ENCODE measurements at regions not wholly inside any gene's neighbourhood (a gene's known extent, or its start where the extent isn't known, plus 50 kb on each side); places are given as distances from the start of the nearest gene placed in this dataset.
"Not testable (repeated sequence)": the region's sequence is repeated elsewhere in the genome, so short reads cannot be mapped to it uniquely, and the experiment has no call there.

DNA sequence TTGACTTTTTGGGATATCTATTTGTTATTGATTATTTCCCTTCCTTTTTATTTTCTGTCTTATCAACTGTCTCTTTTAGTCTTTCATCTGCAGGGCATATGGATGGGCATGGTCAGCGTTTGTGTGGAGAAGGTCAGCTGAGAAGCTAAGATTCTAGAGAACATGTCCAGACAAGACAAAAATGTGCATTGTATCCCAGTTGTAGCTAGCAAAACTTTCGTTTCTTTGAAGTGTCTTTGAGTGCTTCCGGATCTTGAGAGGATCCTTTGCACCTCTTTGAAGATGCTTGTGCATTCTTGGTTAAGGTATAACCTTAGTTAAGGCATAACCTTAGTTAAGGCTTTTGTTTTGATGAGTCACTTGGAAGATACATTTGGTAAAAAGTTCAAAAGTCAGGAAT, 329.9 kb upstream of the LRRC4C start:
- Mint-ChIP-seq H3K4me1 (no peaks in the 10 kb centered on the region), H3K4me3 (no peak overlapping the region), H3K9me3 (peaks cover 9% of the 10 kb centered on the region), H3K36me3 (ENCODE audit: low read depth) (no peaks in the 10 kb centered on the region), H3K27me3 (no peaks in the 10 kb centered on the region), H3K27ac (no peak overlapping the region)
- ChIA-PET CTCF (no interaction called here), POLR2A (no interaction called here)
- DNase-seq (no peak), ATAC-seq (ENCODE audit: low read depth) (no peak)
- intact Hi-C loops (cut with micrococcal nuclease): no loop called here
- no peak for TF ChIP-seq CTCF (IDR thresholded peaks at IDR 0.05)

DNA sequence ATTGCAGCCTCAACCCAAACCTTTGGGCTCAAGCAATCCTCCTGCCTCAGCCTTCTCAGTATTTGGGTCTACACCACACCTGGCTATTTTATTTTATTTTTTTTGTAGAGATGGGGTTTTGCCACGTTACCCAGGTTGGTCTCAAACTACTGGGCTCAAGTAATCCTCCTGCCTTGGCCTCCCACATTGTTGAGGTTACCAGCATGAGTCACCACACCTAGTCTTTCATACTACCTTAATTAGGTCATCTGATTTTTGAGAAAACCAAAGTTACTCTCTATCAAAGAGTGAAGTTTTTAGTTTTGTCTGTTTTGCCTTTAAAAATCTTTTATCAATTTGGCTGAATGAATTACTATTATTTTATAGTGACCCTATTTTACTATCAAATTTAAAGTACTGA, 335.6 kb upstream of the LRRC4C start:
- no peak for DNase-seq
- no peak for TF ChIP-seq CTCF (IDR thresholded peaks at IDR 0.05)
- H3K27ac Mint-ChIP-seq: no peak overlapping the region
- ChIA-PET POLR2A (no interaction called here), CTCF (no interaction called here)
- H3K9me3 Mint-ChIP-seq: peaks cover 3% of the 10 kb centered on the region
- H3K27me3 Mint-ChIP-seq: no peaks in the 10 kb centered on the region
- no peaks in the 10 kb centered on the region for H3K36me3 Mint-ChIP-seq (ENCODE audit: low read depth)
- no peaks in the 10 kb centered on the region for H3K4me1 Mint-ChIP-seq
- intact Hi-C loops (cut with micrococcal nuclease): no loop called here
- ATAC-seq (ENCODE audit: low read depth): no peak
- H3K4me3 Mint-ChIP-seq: no peak overlapping the region

DNA sequence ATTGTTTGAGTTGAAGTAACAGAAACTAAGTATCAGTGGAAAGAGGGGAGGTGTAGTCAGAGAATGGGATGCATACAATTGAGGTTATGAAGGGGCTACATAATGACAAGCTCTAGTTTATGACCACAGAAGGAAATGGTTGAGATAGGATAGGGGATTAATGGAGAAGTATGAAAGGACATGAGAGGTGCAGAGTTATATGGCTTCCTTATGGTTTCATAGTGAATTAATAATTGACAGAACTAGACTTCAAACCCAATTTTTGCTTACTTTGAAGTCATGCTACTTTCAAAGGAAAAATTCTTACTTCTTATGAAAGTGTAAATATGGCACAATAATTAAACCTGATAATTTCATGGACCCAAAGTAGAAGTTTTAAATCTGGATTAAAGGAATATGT, 340.3 kb upstream of the LRRC4C start:
- no peaks in the 10 kb centered on the region for H3K36me3 Mint-ChIP-seq (ENCODE audit: low read depth)
- H3K4me3 Mint-ChIP-seq: no peak overlapping the region
- H3K27me3 Mint-ChIP-seq: no peaks in the 10 kb centered on the region
- CTCF ChIA-PET: no interaction called here
- H3K4me1 Mint-ChIP-seq: no peaks in the 10 kb centered on the region
- POLR2A ChIA-PET: no interaction called here
- intact Hi-C loops (cut with micrococcal nuclease): no loop called here
- TF ChIP-seq CTCF (IDR thresholded peaks at IDR 0.05): no peak
- DNase-seq (no peak), ATAC-seq (ENCODE audit: low read depth) (no peak)
- no peak overlapping the region for H3K27ac Mint-ChIP-seq
- H3K9me3 Mint-ChIP-seq: peaks cover 3% of the 10 kb centered on the region

DNA sequence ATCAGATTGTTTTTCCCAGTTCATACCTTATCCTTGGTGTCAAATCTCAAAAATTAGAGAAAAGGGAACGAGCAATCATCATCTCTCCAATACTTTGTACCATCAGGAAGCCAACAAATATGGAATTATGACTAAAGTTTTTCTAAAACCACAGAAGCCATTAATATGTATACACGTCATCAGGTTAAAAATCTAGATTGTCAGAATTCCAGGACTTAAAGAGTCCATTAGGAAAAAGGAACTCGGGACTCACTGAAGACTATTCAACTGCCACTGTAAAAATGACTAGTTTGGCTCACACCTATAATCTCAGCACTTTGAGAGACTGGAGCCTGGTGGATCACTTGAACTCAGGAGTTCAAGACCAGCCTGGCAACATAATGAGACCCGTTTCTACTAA, 344.4 kb upstream of the LRRC4C start:
- H3K27me3 Mint-ChIP-seq: no peaks in the 10 kb centered on the region
- H3K4me3 Mint-ChIP-seq: no peak overlapping the region
- ChIA-PET POLR2A (no interaction called here), CTCF (no interaction called here)
- no peak for TF ChIP-seq CTCF (IDR thresholded peaks at IDR 0.05)
- no peak for DNase-seq
- H3K27ac Mint-ChIP-seq: no peak overlapping the region
- H3K36me3 Mint-ChIP-seq (ENCODE audit: low read depth): no peaks in the 10 kb centered on the region
- peaks cover 7% of the 10 kb centered on the region for H3K9me3 Mint-ChIP-seq
- no peaks in the 10 kb centered on the region for H3K4me1 Mint-ChIP-seq
- no peak for ATAC-seq (ENCODE audit: low read depth)
- intact Hi-C loops (cut with micrococcal nuclease): no loop called here

- Mint-ChIP-seq H3K4me1 (no peaks in the 10 kb centered on the region), H3K27me3 (no peaks in the 10 kb centered on the region), H3K36me3 (ENCODE audit: low read depth) (no peaks in the 10 kb centered on the region), H3K4me3 (no peak overlapping the region), H3K9me3 (peaks cover 16% of the 10 kb centered on the region), H3K27ac (no peak overlapping the region)
- intact Hi-C loops (cut with micrococcal nuclease): no loop called here
- POLR2A ChIA-PET: no interaction called here
- CTCF ChIA-PET: no interaction called here
- DNase-seq (no peak), ATAC-seq (ENCODE audit: low read depth) (no peak)
- no peak for TF ChIP-seq CTCF (IDR thresholded peaks at IDR 0.05)
These were observed 356.9 kb upstream of the LRRC4C start for GRCh38 chr11:41816396-41816795.

- DNase-seq; H3K4me1 Mint-ChIP-seq; H3K27ac Mint-ChIP-seq; intact Hi-C loops (cut with micrococcal nuclease); CTCF ChIA-PET; POLR2A ChIA-PET; ATAC-seq (ENCODE audit: low read depth); H3K36me3 Mint-ChIP-seq (ENCODE audit: low read depth); H3K27me3 Mint-ChIP-seq; H3K4me3 Mint-ChIP-seq; H3K9me3 Mint-ChIP-seq: not testable (repeated sequence)
These were observed 364.8 kb upstream of the LRRC4C start for GRCh38 chr11:41824287-41824686.

Measured in activated B cell treated with CpG ODN at 0.5 μM for 24 hours (primary cell).